PC-9 (cell line): ENCODE measurements at regions not wholly inside any gene's neighbourhood (a gene's known extent, or its start where the extent isn't known, plus 50 kb on each side); places are given as distances from the start of the nearest gene placed in this dataset.

Experiments used
- BruUV-seq: library from RNA; stranded (reverse); fragments of 400-500 nt; replicated peaks from 2 replicates; lab custom pipeline; 2021; lab: Mats Ljungman, UMichigan
- CTCF ChIA-PET: fragments of 300-600 bp; sonication (Branson Sonifier 250); formaldehyde crosslinking; loops from one replicate; lab custom pipeline; 2022; ENCODE audit warnings: antibody characterized with exemption; lab: Charles Lee
- POLR2A ChIA-PET: fragments of 300-600 bp; sonication (Branson Sonifier 250); formaldehyde crosslinking; loops from one replicate; lab custom pipeline; 2022; ENCODE audit warnings: antibody characterized with exemption; ENCODE audit not compliant: unreplicated experiment; lab: Charles Lee
- DNase-seq, 2 experiments: peaks; one replicate each; pipeline versions ENCODE4 v3.0.0 to v3.0.0-alpha.2; 2015 to 2022; ENCODE audit warnings: mixed read lengths in 1 of 2
- H2AFZ ChIP-seq: fragments of 200-600 bp; sonication (generic); 2 replicates; pipeline ENCODE4 v1.8.1; 2017; ENCODE audit warnings: antibody characterized with exemption
- H3F3A ChIP-seq: fragments of 200-600 bp; sonication (generic); 2 replicates; pipeline ENCODE4 v1.8.1; 2017; ENCODE audit warnings: antibody characterized with exemption, mild to moderate bottlenecking, low read depth; ENCODE audit not compliant: insufficient read depth
- H3K27ac ChIP-seq: fragments of 200-600 bp; sonication (generic); 2 replicates; pipeline ENCODE4 v1.6.1; 2016; ENCODE audit warnings: mixed run types
- H3K27me3 ChIP-seq: fragments of 200-600 bp; sonication (generic); 2 replicates; pipeline ENCODE4 v1.6.1; 2016; ENCODE audit warnings: low read depth, mixed run types; ENCODE audit not compliant: insufficient read depth
- H3K36me3 ChIP-seq: fragments of 200-600 bp; sonication (generic); 2 replicates; pipeline ENCODE4 v1.6.1; 2016; ENCODE audit warnings: low read depth, mixed run types
- H3K4me1 ChIP-seq: fragments of 200-600 bp; sonication (generic); replicated peaks from 2 replicates; pipeline ENCODE4 v1.6.1; 2016; ENCODE audit warnings: mixed run types; ENCODE audit not compliant: insufficient read depth
- H3K4me2 ChIP-seq: fragments of 200-600 bp; sonication (generic); 2 replicates; pipeline ENCODE4 v1.6.1; 2017; ENCODE audit warnings: mixed run types
- H3K4me3 ChIP-seq: fragments of 200-600 bp; sonication (generic); 2 replicates; pipeline ENCODE4 v1.6.1; 2016; ENCODE audit warnings: mixed run types
- H3K79me2 ChIP-seq: fragments of 200-600 bp; sonication (generic); 2 replicates; pipeline ENCODE4 v1.6.1; 2017; ENCODE audit warnings: low read depth, mixed run types
- H3K9me2 ChIP-seq: fragments of 200-600 bp; sonication (generic); 2 replicates; pipeline ENCODE4 v1.8.1; 2017; ENCODE audit warnings: mild to moderate bottlenecking; ENCODE audit not compliant: insufficient read depth
- H3K9me3 ChIP-seq: fragments of 200-600 bp; sonication (generic); 2 replicates; pipeline ENCODE4 v1.8.1; 2016; ENCODE audit warnings: low read depth; ENCODE audit not compliant: insufficient read depth
- H4K20me1 ChIP-seq: fragments of 200-600 bp; sonication (generic); 2 replicates; pipeline ENCODE4 v1.8.1; 2017; ENCODE audit not compliant: insufficient read depth
- CTCF ChIP-seq: fragments of 200-600 bp; sonication (generic); conservative IDR thresholded peaks from 2 replicates; pipeline ENCODE4 v1.6.1; 2017; ENCODE audit warnings: mixed run types, antibody characterized with exemption, mild to moderate bottlenecking, moderate library complexity
- EZH2 ChIP-seq: fragments of 200-600 bp; sonication (generic); IDR thresholded peaks from 2 replicates; pipeline ENCODE4 v1.8.0; 2017; ENCODE audit warnings: antibody characterized with exemption, low read depth
- intact Hi-C: fragments of 100-400 bp; cut with micrococcal nuclease; formaldehyde crosslinking; loops from one replicate; pipeline ENCODE4 v1.10.0; 2022; ENCODE audit not compliant: unreplicated experiment

GRCh38 chr3:135326851-135327250 lies 531.8 kb downstream of the EPHB1 start:
- H3K27ac ChIP-seq: no peak overlapping the region
- no peaks in the 10 kb centered on the region for H3K9me2 ChIP-seq
- no peaks in the 10 kb centered on the region for H3K4me1 ChIP-seq
- DNase-seq: no peak
- H3F3A ChIP-seq: no peaks in the 10 kb centered on the region
- H3K4me2 ChIP-seq: no peak overlapping the region
- no TSS peak for BruUV-seq
- POLR2A ChIA-PET: no interaction called here
- no peaks in the 10 kb centered on the region for H3K9me3 ChIP-seq
- H2AFZ ChIP-seq: no peak overlapping the region
- no peaks in the 10 kb centered on the region for H3K36me3 ChIP-seq
- H3K27me3 ChIP-seq: peaks cover 11% of the 10 kb centered on the region; the same call in 1 of the 2 replicates
- H3K4me3 ChIP-seq: no peak overlapping the region
- H3K79me2 ChIP-seq: no peaks in the 10 kb centered on the region
- H4K20me1 ChIP-seq: no peaks in the 10 kb centered on the region
- intact Hi-C loops: no loop called here
- TF ChIP-seq EZH2 (no peak), CTCF (no peak)
- CTCF ChIA-PET: no interaction called here

- H3F3A ChIP-seq: no peaks in the 10 kb centered on the region
- H3K4me2 ChIP-seq: no peak overlapping the region
- H2AFZ ChIP-seq: no peak overlapping the region
- BruUV-seq: no TSS peak
- H3K9me3 ChIP-seq: no peaks in the 10 kb centered on the region
- no peaks in the 10 kb centered on the region for H3K79me2 ChIP-seq
- H3K27me3 ChIP-seq: peaks cover 11% of the 10 kb centered on the region; the same call in 1 of the 2 replicates
- intact Hi-C loops: no loop called here
- no peaks in the 10 kb centered on the region for H4K20me1 ChIP-seq
- TF ChIP-seq EZH2: no peak
- no peak for TF ChIP-seq CTCF
- no peak overlapping the region for H3K27ac ChIP-seq
- ChIA-PET POLR2A (no interaction called here), CTCF (no interaction called here)
- no peaks in the 10 kb centered on the region for H3K36me3 ChIP-seq
- H3K4me1 ChIP-seq: no peaks in the 10 kb centered on the region
- H3K9me2 ChIP-seq: no peaks in the 10 kb centered on the region
- no peak for DNase-seq
- H3K4me3 ChIP-seq: no peak overlapping the region
These were observed 533.0 kb downstream of the EPHB1 start for GRCh38 chr3:135328036-135328435.

- Histone ChIP-seq H3K9me2 (no peaks in the 10 kb centered on the region), H4K20me1 (no peaks in the 10 kb centered on the region), H3K9me3 (no peaks in the 10 kb centered on the region), H3K4me2 (no peak overlapping the region), H3K4me1 (no peaks in the 10 kb centered on the region), H3K4me3 (no peak overlapping the region), H3F3A (no peaks in the 10 kb centered on the region), H2AFZ (no peak overlapping the region), H3K79me2 (no peaks in the 10 kb centered on the region), H3K27me3 (no peaks in the 10 kb centered on the region), H3K36me3 (no peaks in the 10 kb centered on the region), H3K27ac (no peak overlapping the region)
- no peak for DNase-seq
- CTCF ChIA-PET: no interaction called here
- intact Hi-C loops: no loop called here
- BruUV-seq: no TSS peak
- POLR2A ChIA-PET: no interaction called here
- TF ChIP-seq CTCF: no peak
- no peak for TF ChIP-seq EZH2
These were observed 534.4 kb downstream of the EPHB1 start for GRCh38 chr3:135329479-135329878.
